IMR-90 (cell line): ENCODE measurements at regions not wholly inside any gene's neighbourhood (a gene's known extent, or its start where the extent isn't known, plus 50 kb on each side); places are given as distances from the start of the nearest gene placed in this dataset.

Experiments
- ATAC-seq: fragments of 200-7000 bp; cut with Tn5 transposase; 2 replicates; pipeline ENCODE4 v1.9.1; 2020; ENCODE audit warnings: low read depth, mild to moderate bottlenecking, moderate library complexity
- BruUV-seq: library from RNA; stranded (reverse); fragments of 400-500 nt; replicated peaks from 2 replicates; lab custom pipeline; 2021; lab: Mats Ljungman, UMichigan
- CTCF ChIA-PET: fragments of 300-600 bp; formaldehyde crosslinking; extraction: SDS; loops from one replicate; lab custom pipeline; 2021; ENCODE audit warnings: antibody characterized with exemption; lab: Yijun Ruan, JAX
- POLR2A ChIA-PET: fragments of 300-600 bp; sonication (Branson Sonifier 250); formaldehyde crosslinking; loops from one replicate; lab custom pipeline; 2022; ENCODE audit warnings: antibody characterized with exemption; ENCODE audit not compliant: unreplicated experiment; lab: Charles Lee
- DNase-seq: peaks from one replicate; pipeline ENCODE4 v3.0.0; 2013
- H2AFZ ChIP-seq: replicated peaks from 2 replicates; pipeline ENCODE3; 2013; ENCODE audit warnings: low read length, mild to moderate bottlenecking; ENCODE audit not compliant: poor library complexity
- H2AK5ac ChIP-seq: 2 replicates; pipeline ENCODE4 v1.6.1; 2013; ENCODE audit warnings: low read depth, low read length, inconsistent platforms
- H2AK9ac ChIP-seq: replicated peaks from 2 replicates; pipeline ENCODE3; 2013; ENCODE audit warnings: mild to moderate bottlenecking, low read depth, low read length, moderate library complexity; ENCODE audit not compliant: poor library complexity
- H2BK120ac ChIP-seq: 2 replicates; pipeline ENCODE4 v1.6.1; 2013; ENCODE audit warnings: low read depth, low read length, inconsistent platforms
- H2BK15ac ChIP-seq: 3 replicates; pipeline ENCODE4 v1.6.1; 2013; ENCODE audit warnings: low read depth, low read length, inconsistent platforms
- H2BK20ac ChIP-seq: 2 replicates; pipeline ENCODE4 v1.6.1; 2013; ENCODE audit warnings: low read depth, mild to moderate bottlenecking, inconsistent platforms, low read length, moderate library complexity
- H2BK5ac ChIP-seq: 2 replicates; pipeline ENCODE4 v1.6.1; 2013; ENCODE audit warnings: mild to moderate bottlenecking, low read depth, low read length, inconsistent platforms; ENCODE audit not compliant: poor library complexity, severe bottlenecking
- H3K14ac ChIP-seq: replicated peaks from 2 replicates; pipeline ENCODE4 v1.6.1; 2013; ENCODE audit warnings: low read depth, low read length, inconsistent platforms
- H3K18ac ChIP-seq: 2 replicates; pipeline ENCODE4 v1.6.1; 2013; ENCODE audit warnings: low read depth, low read length, control low read depth
- H3K23ac ChIP-seq: 2 replicates; pipeline ENCODE4 v1.6.1; 2013; ENCODE audit warnings: low read depth, low read length, inconsistent platforms
- H3K27ac ChIP-seq: 2 replicates; pipeline ENCODE4 v1.5.1; 2013; ENCODE audit warnings: mild to moderate bottlenecking, control low read depth, low read length; ENCODE audit not compliant: insufficient read depth
- H3K27me3 ChIP-seq: 2 replicates; pipeline ENCODE4 v1.6.1; 2013; ENCODE audit warnings: low read length; ENCODE audit not compliant: control insufficient read depth, insufficient read depth
- H3K36me3 ChIP-seq: 2 replicates; pipeline ENCODE4 v1.6.1; 2013; ENCODE audit warnings: low read length, mixed read lengths; ENCODE audit not compliant: control insufficient read depth, insufficient read depth
- H3K4ac ChIP-seq: 2 replicates; pipeline ENCODE4 v1.6.1; 2013; ENCODE audit warnings: low read depth, low read length, inconsistent platforms
- H3K4me1 ChIP-seq: 2 replicates; pipeline ENCODE4 v1.6.1; 2013; ENCODE audit warnings: low read length, mixed read lengths; ENCODE audit not compliant: control insufficient read depth, insufficient read depth
- H3K4me2 ChIP-seq: 2 replicates; pipeline ENCODE4 v1.6.1; 2013; ENCODE audit warnings: low read depth, mild to moderate bottlenecking, control low read depth, low read length, moderate library complexity
- H3K4me3 ChIP-seq: 2 replicates; pipeline ENCODE4 v1.5.1; 2013; ENCODE audit warnings: low read depth, mild to moderate bottlenecking, control low read depth, low read length, moderate library complexity; ENCODE audit not compliant: insufficient read depth
- H3K56ac ChIP-seq: 2 replicates; pipeline ENCODE4 v1.6.1; 2013; ENCODE audit warnings: low read length, inconsistent platforms; ENCODE audit not compliant: insufficient read depth; ENCODE audit errors: extremely low read depth
- H3K79me1 ChIP-seq, 2 experiments: 2 replicates each; pipeline ENCODE4 v1.6.1; 2013; ENCODE audit warnings: low read length in 2 of 2, inconsistent platforms in 1 of 2, low read depth in 1 of 2
- H3K9ac ChIP-seq: 2 replicates; pipeline ENCODE4 v1.6.1; 2013; ENCODE audit warnings: low read depth, low read length, control low read depth
- H3K9me1 ChIP-seq: 2 replicates; pipeline ENCODE4 v1.6.1; 2013; ENCODE audit warnings: low read length, inconsistent platforms; ENCODE audit not compliant: insufficient read depth
- H3K9me3 ChIP-seq: 2 replicates; pipeline ENCODE4 v1.6.1; 2013; ENCODE audit warnings: low read length; ENCODE audit not compliant: control insufficient read depth, insufficient read depth
- H4K20me1 ChIP-seq: 2 replicates; pipeline ENCODE4 v1.6.1; 2013; ENCODE audit warnings: low read length, inconsistent platforms; ENCODE audit not compliant: insufficient read depth
- H4K5ac ChIP-seq: 2 replicates; pipeline ENCODE4 v1.6.1; 2013; ENCODE audit warnings: mild to moderate bottlenecking, low read depth, low read length, control low read depth
- H4K8ac ChIP-seq, 2 experiments: 2 replicates each; pipeline ENCODE4 v1.6.1; 2013; ENCODE audit warnings: low read depth in 2 of 2, low read length in 2 of 2, control low read depth in 1 of 2, inconsistent platforms in 1 of 2
- H4K91ac ChIP-seq: 2 replicates; pipeline ENCODE4 v1.6.1; 2013; ENCODE audit warnings: low read depth, low read length, inconsistent platforms; ENCODE audit not compliant: insufficient read depth
- BHLHE40 ChIP-seq: fragments of 150-350 bp; IDR thresholded peaks from 2 replicates; pipeline ENCODE4 v1.6.1; 2016; ENCODE audit warnings: mild to moderate bottlenecking, low read depth, low read length
- CEBPB ChIP-seq: IDR thresholded peaks from 2 replicates; pipeline ENCODE4 v1.6.1; 2012; ENCODE audit warnings: low read depth, low read length, improper control_type of control experiment
- CHD1 ChIP-seq: IDR thresholded peaks from 2 replicates; pipeline ENCODE4 v1.6.1; 2012; ENCODE audit warnings: low read depth, low read length, improper control_type of control experiment
- CTCF ChIP-seq: conservative IDR thresholded peaks from 2 replicates; pipeline ENCODE4 v1.5.1; 2012; ENCODE audit warnings: mild to moderate bottlenecking, low read depth, low read length, improper control_type of control experiment
- ELK1 ChIP-seq: fragments of 150-350 bp; IDR thresholded peaks from 2 replicates; pipeline ENCODE4 v1.6.1; 2016; ENCODE audit warnings: low read depth, mild to moderate bottlenecking, low read length, moderate library complexity, borderline replicate concordance
- FOS ChIP-seq: fragments of 150-350 bp; IDR thresholded peaks from 2 replicates; pipeline ENCODE4 v1.6.1; 2016; ENCODE audit warnings: low read depth, low read length
- MAFK ChIP-seq: IDR thresholded peaks from 2 replicates; pipeline ENCODE4 v1.6.1; 2012; ENCODE audit warnings: low read depth, low read length, improper control_type of control experiment
- MAZ ChIP-seq: IDR thresholded peaks from 2 replicates; pipeline ENCODE4 v1.6.1; 2012; ENCODE audit warnings: low read depth, mild to moderate bottlenecking, low read length, improper control_type of control experiment, moderate library complexity, borderline replicate concordance
- NFE2L2 ChIP-seq: fragments of 150-350 bp; IDR thresholded peaks from 2 replicates; pipeline ENCODE4 v1.6.1; 2016; ENCODE audit warnings: low read depth, mild to moderate bottlenecking, low read length
- POLR2A ChIP-seq: IDR thresholded peaks from 2 replicates; pipeline ENCODE4 v1.6.1; 2012; ENCODE audit warnings: mild to moderate bottlenecking, low read depth, low read length
- RAD21 ChIP-seq: IDR thresholded peaks from 2 replicates; pipeline ENCODE4 v1.6.1; 2012; ENCODE audit warnings: low read length, improper control_type of control experiment
- SMC3 ChIP-seq: fragments of 150-350 bp; IDR thresholded peaks from 2 replicates; pipeline ENCODE4 v1.6.1; 2016; ENCODE audit warnings: low read depth, mild to moderate bottlenecking, antibody characterized with exemption, low read length, moderate library complexity
- USF2 ChIP-seq: fragments of 150-350 bp; IDR thresholded peaks from 2 replicates; pipeline ENCODE4 v1.6.1; 2017; ENCODE audit warnings: mild to moderate bottlenecking, antibody characterized with exemption, low read length, low read depth
- WGBS, 2 experiments: methylation state at CpG; one replicate each; pipeline versions ENCODE4 v1.1.5 to v1.1.7; 2013; ENCODE audit warnings: missing lambda C conversion rate in 2 of 2; ENCODE audit not compliant: insufficient read length in 1 of 2; ENCODE audit errors: extremely low coverage in 2 of 2; 5-methylcytosine and 5-hydroxymethylcytosine counted together
- dilution Hi-C: fragments of 300-500 bp; cut with HindIII; formaldehyde crosslinking; loops from one replicate; pipeline ENCODE4 v1.14.3; 2018; ENCODE audit warnings: low sequenced_read_pairs; ENCODE audit not compliant: unreplicated experiment
- in situ Hi-C: fragments of 300-500 bp; cut with MboI; formaldehyde crosslinking; loops from 3 replicates; pipeline ENCODE4 v1.14.3; 2019; ENCODE audit warnings: low sequenced_read_pairs, inconsistent platforms, mixed read lengths
- intact Hi-C: fragments of 100-400 bp; cut with micrococcal nuclease; formaldehyde crosslinking; loops from 2 replicates; pipeline ENCODE4 v1.10.0; 2022

GRCh38 chr15:62742409-62743171 lies 300.0 kb upstream of the TPM1 start:
- DNase-seq = peak; percentile 90
- H2AFZ ChIP-seq = peak overlapping the region; percentile 10

More at GRCh38 chr15:62742409-62743171, 300.0 kb upstream of the TPM1 start:
- Histone ChIP-seq H3K4me3 (no peak overlapping the region), H3K27me3 (no peaks in the 10 kb centered on the region), H3K9ac (no peak overlapping the region), H2AK5ac (peak overlapping the region; percentile 10; the same call in 1 of the 2 replicates), H3K4me2 (0 out of 2 replicates have a peak overlapping the region, but pooled peaks have one; percentile 8), H4K91ac (peak overlapping the region; percentile 5; the same call in 1 of the 2 replicates), H2AK9ac (peak overlapping the region; percentile 60), H2BK5ac (no peak overlapping the region), H3K4me1 (peaks cover 17% of the 10 kb centered on the region), H3K36me3 (peaks cover 6% of the 10 kb centered on the region), H3K18ac (no peak overlapping the region; the same call in 1 of the 2 replicates), H3K56ac (no peak overlapping the region), H3K23ac (peak overlapping the region; percentile 47), H3K4ac (peak overlapping the region; percentile 49), H3K79me1 (peaks cover 0 to 3% of the 10 kb centered on the region in 2 experiments; a peak in 1 of 4 replicates), H2BK15ac (peak overlapping the region; percentile 22; the same call in 1 of the 3 replicates), H3K9me3 (no peaks in the 10 kb centered on the region), H2BK120ac (peak overlapping the region; percentile 50), H3K14ac (peak overlapping the region; percentile 39), H4K5ac (peak overlapping the region; percentile 10; the same call in 1 of the 2 replicates), H2BK20ac (peak overlapping the region; percentile 75), H4K20me1 (no peaks in the 10 kb centered on the region), H3K27ac (peak overlapping the region; percentile 31; the same call in 1 of the 2 replicates), H3K9me1 (peaks cover 12% of the 10 kb centered on the region), H4K8ac (peak overlapping the region; percentile 11 to 26; a peak in 2 of 4 replicates)
- peak; percentile 81 for ATAC-seq
- ChIA-PET CTCF (interaction anchor here (0.7 to 2.0 kb wide), 22 partner anchors 9 to 435 kb away, joined by 3 to 18 read pairs (median 4); no protein-coding TSS in a partner anchor), POLR2A (no interaction called here)
- intact Hi-C loops (loop anchor here (1.0 to 5.0 kb wide), 3 partner anchors 125 to 352 kb away; partner anchors contain the start of gene TLN2), in situ Hi-C loops (loop anchor here (10.0 kb wide), 1 partner anchor 348 kb away; the partner anchor contains the start of gene TLN2), dilution Hi-C loops (no loop called here)
- TF ChIP-seq MAZ (peak; percentile 22; the same call in 1 of the 2 replicates), CHD1 (no peak), CTCF (peak; percentile 83), MAFK (peak; percentile 27; the same call in 1 of the 2 replicates), POLR2A (no peak), BHLHE40 (peak; percentile 64), RAD21 (peak; percentile 75), USF2 (no peak), NFE2L2 (no peak), CEBPB (no peak), SMC3 (peak; percentile 80), ELK1 (no peak), FOS (no peak)
- WGBS, 2 experiments = 4% methylated on average over 4 of the region's 8 CpGs; no CpG with 5 or more reads in 1 of the 2 experiments
- no TSS peak for BruUV-seq
